ENCODE measurements at regions not wholly inside any gene's neighbourhood (a gene's known extent, or its start where the extent isn't known, plus 50 kb on each side); places are given as distances from the start of the nearest gene placed in this dataset.

DNA sequence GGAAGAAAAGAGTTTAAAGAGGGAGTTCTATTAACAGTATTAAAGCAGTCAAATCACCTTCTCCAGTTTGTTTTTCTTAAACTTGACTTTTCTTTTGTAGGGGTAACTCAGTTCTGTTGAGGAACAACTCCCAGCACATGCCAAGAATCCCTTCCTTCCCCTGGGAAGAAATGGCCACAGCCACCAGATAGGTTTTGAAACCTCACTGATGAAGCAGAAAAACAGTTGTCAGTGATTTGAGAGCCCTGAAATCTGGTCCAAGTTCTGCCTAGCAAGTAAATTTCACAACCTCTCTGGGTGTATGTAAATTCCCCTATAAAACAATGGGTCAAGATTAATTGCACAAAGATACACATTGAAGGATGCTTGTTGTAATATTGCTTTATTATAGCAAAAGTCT lies 167.1 kb downstream of the DHX15 start:
- Histone ChIP-seq H3F3A (ENCODE audit: insufficient read depth, low read length) (no peaks in the 10 kb centered on the region), H3K9me3 (ENCODE audit: low read length) (no peaks in the 10 kb centered on the region), H3K4me1 (ENCODE audit: insufficient read depth, low read length, severe bottlenecking) (no peaks in the 10 kb centered on the region), H3K4me2 (ENCODE audit: low read length) (no peak overlapping the region), H3K79me2 (ENCODE audit: insufficient read depth, low read length) (no peaks in the 10 kb centered on the region), H3K9ac (ENCODE audit: low read length) (no peak overlapping the region), H4K20me1 (ENCODE audit: insufficient read depth, low read length) (no peaks in the 10 kb centered on the region), H3K27ac (ENCODE audit: low read depth, low read length, poor library complexity, severe bottlenecking) (no peak overlapping the region), H3K27me3 (ENCODE audit: insufficient read depth, low read length) (no peaks in the 10 kb centered on the region), H2AFZ (ENCODE audit: low read length) (no peak overlapping the region), H3K36me3 (ENCODE audit: insufficient read depth, low read length) (no peaks in the 10 kb centered on the region), H3K9me2 (ENCODE audit: low read depth, low read length) (no peaks in the 10 kb centered on the region), H3K4me3 (ENCODE audit: low read depth, low read length, poor library complexity, severe bottlenecking) (no peak overlapping the region)
- TF ChIP-seq, protein P1, sequence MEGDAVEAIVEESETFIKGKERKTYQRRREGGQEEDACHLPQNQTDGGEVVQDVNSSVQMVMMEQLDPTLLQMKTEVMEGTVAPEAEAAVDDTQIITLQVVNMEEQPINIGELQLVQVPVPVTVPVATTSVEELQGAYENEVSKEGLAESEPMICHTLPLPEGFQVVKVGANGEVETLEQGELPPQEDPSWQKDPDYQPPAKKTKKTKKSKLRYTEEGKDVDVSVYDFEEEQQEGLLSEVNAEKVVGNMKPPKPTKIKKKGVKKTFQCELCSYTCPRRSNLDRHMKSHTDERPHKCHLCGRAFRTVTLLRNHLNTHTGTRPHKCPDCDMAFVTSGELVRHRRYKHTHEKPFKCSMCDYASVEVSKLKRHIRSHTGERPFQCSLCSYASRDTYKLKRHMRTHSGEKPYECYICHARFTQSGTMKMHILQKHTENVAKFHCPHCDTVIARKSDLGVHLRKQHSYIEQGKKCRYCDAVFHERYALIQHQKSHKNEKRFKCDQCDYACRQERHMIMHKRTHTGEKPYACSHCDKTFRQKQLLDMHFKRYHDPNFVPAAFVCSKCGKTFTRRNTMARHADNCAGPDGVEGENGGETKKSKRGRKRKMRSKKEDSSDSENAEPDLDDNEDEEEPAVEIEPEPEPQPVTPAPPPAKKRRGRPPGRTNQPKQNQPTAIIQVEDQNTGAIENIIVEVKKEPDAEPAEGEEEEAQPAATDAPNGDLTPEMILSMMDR (IDR thresholded peaks at IDR 0.05; ENCODE audit: low read length), result no peak
- no peak for TF ChIP-seq EZH2 (IDR thresholded peaks at IDR 0.05; ENCODE audit: borderline replicate concordance, low read length)

DNA sequence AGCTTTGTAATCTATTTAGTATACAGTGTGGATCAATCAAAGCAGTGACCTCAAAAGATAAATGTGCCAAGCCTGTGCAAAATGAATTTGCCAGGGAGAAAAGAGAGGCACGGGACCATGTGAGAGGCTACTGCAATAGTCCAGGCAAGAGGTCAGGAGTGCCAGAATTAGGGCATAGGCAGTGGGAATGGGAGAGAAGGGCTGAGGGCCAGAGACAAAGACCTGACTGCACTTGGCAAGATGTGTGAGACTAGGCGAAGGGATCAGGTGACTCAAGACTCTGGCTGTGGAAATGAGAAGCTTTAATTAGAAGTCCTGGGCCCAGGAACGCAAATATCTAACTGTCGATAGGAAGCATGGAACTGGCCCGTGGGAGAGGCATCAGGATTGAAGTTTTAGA lies 168.1 kb downstream of the DHX15 start:
- H3K36me3 ChIP-seq (ENCODE audit: insufficient read depth, low read length), result no peaks in the 10 kb centered on the region
- no peaks in the 10 kb centered on the region for H4K20me1 ChIP-seq (ENCODE audit: insufficient read depth, low read length)
- H3F3A ChIP-seq (ENCODE audit: insufficient read depth, low read length), result no peaks in the 10 kb centered on the region
- no peaks in the 10 kb centered on the region for H3K27me3 ChIP-seq (ENCODE audit: insufficient read depth, low read length)
- H3K4me1 ChIP-seq (ENCODE audit: insufficient read depth, low read length, severe bottlenecking), result no peaks in the 10 kb centered on the region
- no peaks in the 10 kb centered on the region for H3K9me2 ChIP-seq (ENCODE audit: low read depth, low read length)
- no peak overlapping the region for H2AFZ ChIP-seq (ENCODE audit: low read length)
- no peaks in the 10 kb centered on the region for H3K9me3 ChIP-seq (ENCODE audit: low read length)
- H3K79me2 ChIP-seq (ENCODE audit: insufficient read depth, low read length), result no peaks in the 10 kb centered on the region
- H3K4me2 ChIP-seq (ENCODE audit: low read length), result no peak overlapping the region
- no peak overlapping the region for H3K4me3 ChIP-seq (ENCODE audit: low read depth, low read length, poor library complexity, severe bottlenecking)
- TF ChIP-seq EZH2 (IDR thresholded peaks at IDR 0.05; ENCODE audit: borderline replicate concordance, low read length), result no peak
- TF ChIP-seq, protein P1 (IDR thresholded peaks at IDR 0.05; ENCODE audit: low read length), result no peak
- no peak overlapping the region for H3K9ac ChIP-seq (ENCODE audit: low read length)
- H3K27ac ChIP-seq (ENCODE audit: low read depth, low read length, poor library complexity, severe bottlenecking), result no peak overlapping the region

DNA sequence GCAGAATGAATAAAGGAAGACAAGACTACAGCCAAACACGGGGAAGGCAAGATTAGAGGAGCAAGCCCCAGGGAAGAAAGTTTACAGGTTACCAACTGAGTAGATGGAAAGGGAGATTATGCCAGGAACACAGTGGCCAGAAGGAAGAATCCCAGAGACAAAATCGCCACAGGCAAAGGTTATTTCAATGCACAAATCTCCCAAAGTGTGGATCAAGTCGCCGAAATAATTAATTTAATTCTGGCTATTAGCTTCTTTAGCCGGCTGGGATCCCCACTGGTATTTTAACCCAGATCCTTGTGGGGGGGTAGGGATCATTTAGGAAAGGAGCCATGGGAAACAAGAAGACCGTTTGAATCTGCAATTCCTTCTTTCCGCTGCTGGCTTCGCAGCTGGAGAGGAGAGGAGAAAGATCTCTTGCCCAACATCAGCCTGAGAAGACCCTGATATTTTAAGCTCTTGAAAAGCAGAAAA lies 171.0 kb downstream of the DHX15 start:
- Histone ChIP-seq H3F3A (ENCODE audit: insufficient read depth, low read length) (no peaks in the 10 kb centered on the region), H3K27me3 (ENCODE audit: insufficient read depth, low read length) (no peaks in the 10 kb centered on the region), H3K4me2 (ENCODE audit: low read length) (no peak overlapping the region), H4K20me1 (ENCODE audit: insufficient read depth, low read length) (no peaks in the 10 kb centered on the region), H2AFZ (ENCODE audit: low read length) (no peak overlapping the region), H3K27ac (ENCODE audit: low read depth, low read length, poor library complexity, severe bottlenecking) (no peak overlapping the region), H3K9ac (ENCODE audit: low read length) (no peak overlapping the region), H3K36me3 (ENCODE audit: insufficient read depth, low read length) (no peaks in the 10 kb centered on the region), H3K4me1 (ENCODE audit: insufficient read depth, low read length, severe bottlenecking) (no peaks in the 10 kb centered on the region), H3K79me2 (ENCODE audit: insufficient read depth, low read length) (no peaks in the 10 kb centered on the region), H3K4me3 (ENCODE audit: low read depth, low read length, poor library complexity, severe bottlenecking) (no peak overlapping the region), H3K9me3 (ENCODE audit: low read length) (no peaks in the 10 kb centered on the region), H3K9me2 (ENCODE audit: low read depth, low read length) (no peaks in the 10 kb centered on the region)
- TF ChIP-seq EZH2 (IDR thresholded peaks at IDR 0.05; ENCODE audit: borderline replicate concordance, low read length), result no peak
- TF ChIP-seq, protein P1 (IDR thresholded peaks at IDR 0.05; ENCODE audit: low read length), result no peak

Data from OCI-LY1 (cell line).